ENCODE measurements at regions not wholly inside any gene's neighbourhood (a gene's known extent, or its start where the extent isn't known, plus 50 kb on each side); places are given as distances from the start of the nearest gene placed in this dataset.
"Not testable (repeated sequence)": the region's sequence is repeated elsewhere in the genome, so short reads cannot be mapped to it uniquely, and the experiment has no call there.

- no peak for DNase-seq (ENCODE audit: low read depth)
These were observed 1000.4 kb upstream of the GBE1 start for GRCh38 chr3:82761858-82762257.

DNA sequence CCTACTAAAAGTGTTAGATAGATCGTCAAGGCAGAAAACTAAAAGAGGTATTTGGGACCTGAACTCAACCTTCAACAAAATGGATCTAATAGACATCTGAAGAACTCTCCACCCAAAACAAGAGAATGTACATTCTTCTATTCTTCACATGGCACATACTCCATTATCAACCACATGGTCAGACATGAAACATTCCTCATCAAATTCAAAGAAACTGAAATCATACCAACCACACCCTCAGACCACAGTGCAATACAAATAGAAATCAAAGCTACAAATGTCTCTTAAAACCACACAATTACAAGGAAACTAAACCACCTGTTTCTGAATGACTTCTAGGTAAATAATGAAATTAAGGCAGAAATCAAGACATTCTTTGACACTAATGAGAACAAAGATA is 984.1 kb upstream of the GBE1 start:
- DNase-seq (ENCODE audit: low read depth), result no peak

GRCh38 chr3:82743196-82743595 is 981.8 kb upstream of the GBE1 start:
- DNase-seq (ENCODE audit: low read depth), result no peak

DNA sequence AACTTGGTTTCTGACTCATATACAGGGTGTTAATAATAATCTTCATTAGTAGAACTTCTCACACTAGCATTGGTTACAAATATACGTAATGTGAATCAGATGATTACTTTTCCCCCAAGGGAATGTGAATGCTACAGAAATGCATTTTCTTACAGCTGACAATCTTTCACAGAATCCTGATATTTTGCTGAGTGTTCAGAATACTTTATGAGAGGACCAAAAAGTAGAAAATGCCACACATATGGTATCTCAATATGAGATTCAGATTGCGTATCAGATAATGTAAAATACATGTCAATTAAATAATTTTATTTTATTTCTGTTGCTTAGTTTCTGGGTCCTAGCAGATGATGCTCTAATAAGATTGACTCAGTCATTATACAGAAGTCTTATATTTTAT is 979.9 kb upstream of the GBE1 start:
- no peak for DNase-seq (ENCODE audit: low read depth)

- DNase-seq (ENCODE audit: low read depth), result no peak
These were observed 977.9 kb upstream of the GBE1 start for GRCh38 chr3:82739390-82739789.

DNA sequence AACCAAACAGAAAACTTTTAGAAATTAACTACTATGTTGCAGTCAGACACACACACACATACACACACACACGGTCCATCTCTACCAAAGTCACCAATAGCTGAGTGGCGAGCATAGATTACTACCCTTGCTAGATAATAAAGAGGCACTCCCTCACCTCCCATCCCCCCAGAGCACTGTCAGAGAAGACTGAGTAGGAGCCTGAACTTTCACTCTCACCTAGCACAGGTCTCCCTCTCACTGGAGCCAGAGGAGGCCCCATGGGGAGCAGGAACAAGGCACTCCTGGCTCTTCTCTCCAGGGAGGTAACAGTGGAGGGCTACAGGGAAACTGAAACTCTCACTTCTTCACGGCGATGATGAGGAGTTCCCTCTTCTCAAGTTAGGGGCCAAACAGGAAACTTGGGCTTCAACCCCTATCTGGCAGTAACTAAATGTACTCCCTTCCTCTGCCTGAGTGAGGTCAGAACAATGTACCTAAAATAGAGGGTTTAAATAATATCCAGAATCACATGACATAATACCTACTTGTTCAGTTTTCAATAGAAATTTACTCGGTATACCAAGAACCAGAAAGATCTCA is 975.3 kb upstream of the GBE1 start:
- no peak for DNase-seq (ENCODE audit: low read depth)

DNA sequence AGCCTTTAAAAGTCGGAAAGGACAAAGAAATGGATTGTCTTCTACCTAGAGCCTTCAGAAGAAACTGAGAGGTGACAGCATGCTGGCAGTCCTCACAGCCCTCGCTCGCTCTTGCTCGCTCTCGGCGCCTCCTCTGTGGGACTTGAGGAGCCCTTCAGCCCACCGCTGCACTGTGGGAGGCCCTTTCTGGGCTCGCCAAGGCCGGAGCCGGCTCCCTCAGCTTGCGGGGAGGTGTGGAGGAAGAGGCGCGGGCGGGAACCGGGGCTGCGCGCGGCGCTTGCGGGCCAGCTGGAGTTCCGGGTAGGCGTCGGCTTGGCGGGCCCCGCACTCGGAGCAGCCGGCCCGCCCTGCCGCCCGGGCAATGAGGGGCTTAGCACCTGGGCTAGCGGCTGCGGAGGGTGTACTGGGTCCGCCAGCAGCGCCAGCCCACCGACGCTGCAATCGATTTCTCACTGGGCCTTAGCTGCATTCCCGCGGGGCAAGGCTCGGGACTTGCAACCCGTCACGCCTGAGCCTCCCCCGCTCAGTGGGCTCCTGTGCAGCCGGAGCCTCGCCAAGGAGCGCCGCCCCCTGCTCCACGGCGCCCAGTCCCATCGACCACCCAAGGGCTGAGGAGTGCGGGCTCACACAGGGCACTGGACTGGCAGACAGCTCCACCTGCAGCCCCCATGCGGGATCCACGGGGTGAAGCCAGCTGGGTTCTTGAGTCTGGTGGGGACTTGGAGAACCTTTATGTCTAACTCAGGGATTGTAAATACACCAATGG is 953.8 kb upstream of the GBE1 start:
- no peak for DNase-seq (ENCODE audit: low read depth)

GRCh38 chr3:82707035-82707434 is 945.6 kb upstream of the GBE1 start:
- DNase-seq (ENCODE audit: low read depth), result peak; percentile 12

GRCh38 chr3:82685761-82686160 is 924.3 kb upstream of the GBE1 start:
- DNase-seq (ENCODE audit: low read depth), result peak; percentile 52

- DNase-seq (ENCODE audit: low read depth), result peak; percentile 4
These were observed 915.0 kb upstream of the GBE1 start for GRCh38 chr3:82676356-82677026.

DNA sequence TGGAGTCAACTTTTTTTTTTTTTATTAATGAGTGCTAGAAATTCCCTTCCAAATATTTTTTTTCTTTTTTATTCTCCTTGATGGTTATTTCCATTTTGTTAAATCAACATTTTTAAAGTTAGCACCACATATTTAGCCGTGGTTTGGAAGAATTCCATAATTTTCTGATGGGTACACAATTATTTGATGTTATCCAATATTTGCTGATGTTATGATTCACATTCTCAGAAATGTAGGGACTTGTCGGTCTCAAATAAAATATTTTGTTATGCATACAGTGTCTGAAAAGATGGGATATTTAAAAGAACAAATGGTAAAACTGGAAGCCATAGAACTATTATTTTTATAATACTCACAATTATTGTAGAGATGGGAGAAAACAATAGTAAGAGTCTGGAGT is 911.5 kb upstream of the GBE1 start:
- no peak for DNase-seq (ENCODE audit: low read depth)

DNA sequence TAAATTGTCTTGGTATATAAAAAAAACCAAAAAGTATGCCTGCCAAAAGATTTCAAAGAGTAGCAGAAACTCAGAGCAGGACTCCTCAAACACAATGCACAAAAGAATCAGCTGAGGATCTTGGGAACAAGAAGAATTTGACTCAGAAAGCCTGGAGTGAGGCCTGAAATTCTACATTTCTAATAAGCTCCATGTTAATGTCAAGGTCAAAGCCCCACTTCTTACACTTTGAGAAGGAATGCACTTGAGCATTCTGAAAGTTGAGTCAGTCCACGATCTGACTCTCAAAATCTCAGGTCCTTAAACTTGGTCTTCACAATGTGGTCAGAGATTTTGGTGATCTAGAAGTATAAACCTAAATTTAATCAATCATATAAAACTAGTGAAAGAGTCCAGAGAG is 910.0 kb upstream of the GBE1 start:
- DNase-seq (ENCODE audit: low read depth), result no peak

- no peak for DNase-seq (ENCODE audit: low read depth)
These were observed 893.3 kb upstream of the GBE1 start for GRCh38 chr3:82654708-82655107.

DNA sequence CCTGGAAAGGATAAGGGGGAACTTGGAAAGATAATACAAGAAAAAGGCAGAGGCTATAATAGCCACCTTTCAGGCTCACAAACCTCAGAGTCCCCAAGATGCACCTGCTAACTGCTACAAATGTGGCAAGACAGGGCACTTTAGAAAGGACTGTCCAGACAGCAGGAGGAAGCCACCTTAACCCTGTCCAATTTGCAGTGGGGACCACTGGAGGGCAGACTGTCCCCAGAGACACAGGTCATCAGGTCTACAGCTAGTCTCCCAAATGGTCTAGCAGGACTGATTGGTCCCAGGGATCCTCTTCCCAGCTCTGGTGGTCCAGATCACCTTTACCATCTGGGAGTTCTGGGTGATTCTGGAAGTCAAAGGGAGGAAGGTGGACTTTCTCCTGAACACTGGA is 882.5 kb upstream of the GBE1 start:
- DNase-seq (ENCODE audit: low read depth), result peak; percentile 3

DNA sequence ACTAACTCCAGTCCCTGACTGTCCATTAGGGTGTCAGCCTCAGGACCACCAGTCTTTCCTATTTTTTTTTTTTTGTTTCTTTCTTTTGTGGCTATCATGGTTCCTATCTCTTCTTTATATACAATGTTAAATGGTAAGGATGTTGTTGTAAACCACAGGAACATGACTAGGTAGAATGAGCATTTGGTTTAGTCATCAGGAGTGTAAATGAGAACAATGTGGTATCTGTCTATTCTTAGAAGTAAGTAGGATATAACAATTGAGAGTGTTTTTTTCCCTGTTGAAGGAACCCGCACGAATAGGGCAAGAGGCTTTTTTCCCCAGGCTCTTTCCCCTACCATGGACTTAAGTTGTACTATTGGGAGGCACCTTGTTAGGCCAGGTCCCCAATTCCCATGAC is 880.3 kb upstream of the GBE1 start:
- DNase-seq (ENCODE audit: low read depth), result peak; percentile 30

DNA sequence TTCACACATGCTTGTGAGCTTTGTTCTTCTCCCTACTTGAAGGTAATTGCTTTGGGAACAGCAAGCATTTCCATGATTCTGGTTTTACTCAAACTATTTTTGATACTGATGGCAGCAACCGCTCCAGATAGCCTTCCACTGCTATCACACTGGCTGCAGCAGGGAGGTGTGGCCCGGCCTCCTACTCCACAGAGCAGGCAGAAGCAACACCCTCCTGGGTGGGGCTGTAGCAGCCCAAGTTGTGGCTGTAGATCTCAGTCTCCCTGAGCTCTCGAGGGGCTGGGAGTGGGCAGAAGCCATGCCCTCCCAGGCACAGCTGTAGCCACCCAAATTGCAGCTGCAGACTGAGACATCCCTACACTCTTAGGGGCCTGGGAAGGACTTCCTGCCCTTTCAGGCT is 878.8 kb upstream of the GBE1 start:
- DNase-seq (ENCODE audit: low read depth), result no peak

GRCh38 chr3:82637574-82637973 is 876.1 kb upstream of the GBE1 start:
- DNase-seq (ENCODE audit: low read depth), result no peak

GRCh38 chr3:82636177-82636576 is 874.7 kb upstream of the GBE1 start:
- no peak for DNase-seq (ENCODE audit: low read depth)

- DNase-seq (ENCODE audit: low read depth), result no peak
These were observed 871.9 kb upstream of the GBE1 start for GRCh38 chr3:82633319-82633718.

DNA sequence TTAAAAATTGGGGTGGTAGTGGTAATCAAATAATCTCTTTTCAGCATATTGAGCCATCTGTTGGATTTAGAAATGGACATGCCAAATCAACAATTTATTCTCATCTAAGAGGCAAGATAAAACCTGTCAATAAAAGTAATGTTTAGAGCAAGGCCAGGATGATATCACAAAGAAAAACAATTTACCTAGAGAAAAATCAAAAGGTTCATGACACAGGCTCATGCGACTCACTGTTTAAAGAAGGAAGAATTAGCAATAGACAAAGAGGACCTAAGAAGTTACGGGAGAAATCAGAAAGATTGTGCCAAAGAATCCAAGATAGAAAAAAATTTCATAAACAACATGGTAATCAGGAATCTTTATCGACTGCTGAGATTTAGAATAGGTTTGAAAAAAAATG is 868.5 kb upstream of the GBE1 start:
- no peak for DNase-seq (ENCODE audit: low read depth)

DNA sequence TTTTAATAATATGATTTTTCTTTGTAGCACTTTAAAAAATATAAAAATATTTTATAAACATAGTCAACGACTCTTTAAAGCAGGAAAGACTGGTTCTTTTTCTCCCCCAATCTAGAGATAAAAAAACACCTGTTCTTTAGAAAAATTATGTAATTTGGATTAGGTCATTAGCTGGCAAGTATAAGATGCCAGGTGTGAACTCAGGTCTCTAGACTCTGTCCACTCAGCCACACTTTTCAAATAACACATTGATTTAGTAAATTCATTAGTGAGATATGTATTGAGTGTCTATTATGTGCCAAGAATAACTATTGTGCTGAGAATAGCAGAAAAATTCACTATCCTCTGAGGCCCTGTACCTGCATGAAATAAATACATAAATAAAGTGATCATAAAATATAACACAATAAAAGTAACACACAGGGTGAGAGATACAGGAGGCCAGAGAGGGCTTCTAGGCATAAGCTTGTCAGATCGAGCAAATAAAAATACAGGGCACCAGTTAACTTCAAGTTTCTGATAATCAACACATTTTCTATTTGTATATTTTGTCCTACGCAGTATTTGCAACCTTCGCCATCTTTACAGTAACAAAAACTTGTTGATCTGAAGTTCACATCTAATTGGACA is 867.1 kb upstream of the GBE1 start:
- DNase-seq (ENCODE audit: low read depth), result no peak

GRCh38 chr3:82627733-82628132 is 866.3 kb upstream of the GBE1 start:
- DNase-seq (ENCODE audit: low read depth), result no peak

GRCh38 chr3:82620744-82621143 is 859.3 kb upstream of the GBE1 start:
- DNase-seq (ENCODE audit: low read depth), result not testable (repeated sequence)
